ENCODE measurements at regions not wholly inside any gene's neighbourhood (a gene's known extent, or its start where the extent isn't known, plus 50 kb on each side); places are given as distances from the start of the nearest gene placed in this dataset.
"Not testable (repeated sequence)": the region's sequence is repeated elsewhere in the genome, so short reads cannot be mapped to it uniquely, and the experiment has no call there.

DNA sequence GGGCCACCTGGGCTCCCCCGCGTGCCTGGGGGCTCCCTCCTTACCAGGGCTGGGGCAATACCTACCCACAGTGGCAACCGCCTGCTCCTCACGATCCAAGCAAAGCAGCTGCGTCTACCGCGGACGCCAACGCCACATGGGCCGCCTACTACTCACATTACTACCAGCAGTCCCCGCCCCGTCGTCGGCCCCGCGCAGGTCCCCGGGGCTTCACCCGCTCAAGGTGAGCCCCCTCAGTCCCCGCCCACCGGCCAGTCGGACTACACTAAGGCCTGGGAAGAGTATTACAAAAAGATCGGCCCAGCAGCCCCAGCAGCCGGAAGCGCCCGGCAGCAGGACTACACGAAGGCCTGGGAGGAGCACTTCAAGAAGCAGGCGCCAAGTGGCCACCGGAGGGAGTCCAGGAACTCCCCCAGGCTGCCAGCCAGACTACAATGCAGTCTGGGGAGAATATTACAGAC is 106.0 kb upstream of the MTAP start:
- no peak for DNase-seq

DNA sequence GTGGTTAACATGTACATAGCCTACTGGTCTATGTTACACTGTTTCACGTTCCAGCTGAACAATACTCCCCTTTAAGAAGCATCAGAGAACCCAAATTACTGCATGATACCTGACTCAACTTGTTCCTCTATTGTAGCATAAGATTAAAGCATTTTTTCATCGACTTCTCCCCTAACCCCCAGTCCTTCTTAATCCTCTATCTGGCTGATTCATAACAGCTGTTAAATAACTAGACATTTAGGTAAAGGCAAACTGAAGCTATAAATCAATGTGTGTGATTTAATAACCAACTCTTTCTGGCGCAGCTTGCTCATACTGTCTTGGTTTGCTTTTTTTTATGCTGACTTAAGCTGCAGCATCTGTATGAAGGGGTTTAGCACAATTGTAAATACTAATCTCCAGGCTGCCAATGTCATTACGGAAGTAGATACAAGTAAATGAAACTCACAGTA is 94.2 kb upstream of the MTAP start:
- Mint-ChIP-seq H3K27me3 (no peaks in the 10 kb centered on the region), H3K27ac (no peak overlapping the region), H3K9me3 (no peaks in the 10 kb centered on the region), H3K4me1 (ENCODE audit: low read depth) (peaks cover 21% of the 10 kb centered on the region), H3K36me3 (ENCODE audit: low read depth) (no peaks in the 10 kb centered on the region), H3K4me3 (no peak overlapping the region)
- no peak for DNase-seq

More for the DNA sequence above, 106.0 kb upstream of the MTAP start:
- Mint-ChIP-seq H3K9me3 (peaks cover 9% of the 10 kb centered on the region), H3K27ac (no peak overlapping the region), H3K36me3 (ENCODE audit: low read depth) (no peaks in the 10 kb centered on the region), H3K27me3 (peaks cover 6% of the 10 kb centered on the region), H3K4me3 (no peak overlapping the region), H3K4me1 (ENCODE audit: low read depth) (no peaks in the 10 kb centered on the region)

GRCh38 chr9:21708856-21709255 is 93.6 kb upstream of the MTAP start:
- H3K27ac Mint-ChIP-seq = no peak overlapping the region

GRCh38 chr9:21709464-21710058 is 92.9 kb upstream of the MTAP start:
- Mint-ChIP-seq H3K36me3 (ENCODE audit: low read depth) (no peaks in the 10 kb centered on the region), H3K9me3 (no peaks in the 10 kb centered on the region), H3K27ac (no peak overlapping the region), H3K4me1 (ENCODE audit: low read depth) (peaks cover 21% of the 10 kb centered on the region), H3K4me3 (no peak overlapping the region), H3K27me3 (no peaks in the 10 kb centered on the region)
- DNase-seq = peak; percentile 43

More at GRCh38 chr9:21708856-21709255, 93.6 kb upstream of the MTAP start:
- H3K27me3 Mint-ChIP-seq = no peaks in the 10 kb centered on the region
- no peaks in the 10 kb centered on the region for H3K36me3 Mint-ChIP-seq (ENCODE audit: low read depth)
- H3K4me3 Mint-ChIP-seq = no peak overlapping the region
- H3K4me1 Mint-ChIP-seq (ENCODE audit: low read depth) = peaks cover 21% of the 10 kb centered on the region
- no peaks in the 10 kb centered on the region for H3K9me3 Mint-ChIP-seq
- DNase-seq = no peak

DNA sequence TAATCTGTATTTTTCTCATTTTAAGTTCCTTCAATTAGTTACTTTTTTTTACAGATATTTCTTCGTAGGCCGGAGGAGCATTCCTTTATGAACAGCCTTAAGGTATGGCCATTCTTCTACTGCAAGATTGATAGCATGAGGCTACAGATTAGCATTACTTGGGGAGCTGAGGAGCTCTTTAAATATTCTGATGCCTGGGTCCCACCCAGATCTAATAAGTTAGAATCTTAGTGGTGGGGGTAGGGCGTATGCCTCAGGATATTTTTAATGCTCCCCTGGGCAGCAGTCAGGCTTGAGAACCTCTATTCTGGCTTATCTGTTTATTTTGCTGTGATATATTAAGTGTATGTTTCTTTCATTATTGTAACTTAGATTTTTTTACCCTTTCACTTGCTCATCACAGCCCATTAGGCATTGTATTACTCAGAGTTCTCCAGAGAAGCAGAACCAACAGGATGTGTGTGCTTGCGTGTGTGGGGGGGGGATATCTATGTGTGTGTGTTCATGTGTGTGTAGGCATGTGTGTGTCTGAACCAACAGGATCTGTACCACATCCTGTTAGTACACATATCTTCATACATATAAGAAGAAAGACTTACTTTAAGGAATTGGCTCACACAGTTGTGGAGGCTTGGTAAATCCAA is 91.8 kb upstream of the MTAP start:
- Mint-ChIP-seq H3K9me3 (no peaks in the 10 kb centered on the region), H3K36me3 (ENCODE audit: low read depth) (no peaks in the 10 kb centered on the region), H3K27ac (no peak overlapping the region), H3K4me1 (ENCODE audit: low read depth) (peaks cover 21% of the 10 kb centered on the region), H3K4me3 (no peak overlapping the region), H3K27me3 (no peaks in the 10 kb centered on the region)
- DNase-seq = no peak

DNA sequence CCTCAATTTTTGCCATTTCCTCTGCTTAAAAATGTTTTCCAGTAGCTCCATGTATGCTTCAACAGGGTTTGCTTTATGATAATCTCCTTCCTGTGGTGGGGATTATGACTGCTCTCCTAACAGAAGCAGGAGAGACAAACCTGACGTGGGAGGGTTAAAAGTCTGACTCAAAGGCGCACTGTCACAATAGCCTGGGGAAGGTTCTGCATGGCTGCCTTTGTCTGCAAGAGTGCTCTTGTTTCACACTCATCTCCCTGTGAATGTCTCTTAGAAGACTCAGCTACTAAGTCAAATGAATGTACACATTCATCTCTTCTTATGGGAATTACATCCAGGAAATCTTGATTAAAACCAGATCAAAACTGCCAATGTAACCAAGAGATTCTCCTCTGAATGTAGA is 90.9 kb upstream of the MTAP start:
- H3K27me3 Mint-ChIP-seq = no peaks in the 10 kb centered on the region
- DNase-seq = no peak

GRCh38 chr9:21715408-21715807 is 87.0 kb upstream of the MTAP start:
- H3K36me3 Mint-ChIP-seq (ENCODE audit: low read depth) = no peaks in the 10 kb centered on the region
- no peak overlapping the region for H3K27ac Mint-ChIP-seq
- peaks cover 13% of the 10 kb centered on the region for H3K4me1 Mint-ChIP-seq (ENCODE audit: low read depth)
- no peak for DNase-seq
- H3K27me3 Mint-ChIP-seq = peaks cover 9% of the 10 kb centered on the region
- H3K9me3 Mint-ChIP-seq = no peaks in the 10 kb centered on the region
- H3K4me3 Mint-ChIP-seq = no peak overlapping the region

More for the DNA sequence above, 90.9 kb upstream of the MTAP start:
- peaks cover 21% of the 10 kb centered on the region for H3K4me1 Mint-ChIP-seq (ENCODE audit: low read depth)
- no peak overlapping the region for H3K27ac Mint-ChIP-seq
- H3K4me3 Mint-ChIP-seq = no peak overlapping the region
- H3K36me3 Mint-ChIP-seq (ENCODE audit: low read depth) = no peaks in the 10 kb centered on the region
- H3K9me3 Mint-ChIP-seq = no peaks in the 10 kb centered on the region

- H3K27ac Mint-ChIP-seq = no peak overlapping the region
- H3K9me3 Mint-ChIP-seq = no peaks in the 10 kb centered on the region
- H3K27me3 Mint-ChIP-seq = peaks cover 27% of the 10 kb centered on the region
- no peak for DNase-seq
- H3K36me3 Mint-ChIP-seq (ENCODE audit: low read depth) = no peaks in the 10 kb centered on the region
- H3K4me3 Mint-ChIP-seq = no peak overlapping the region
- H3K4me1 Mint-ChIP-seq (ENCODE audit: low read depth) = no peaks in the 10 kb centered on the region
Observed at GRCh38 chr9:21720758-21721157, 81.7 kb upstream of the MTAP start.

DNA sequence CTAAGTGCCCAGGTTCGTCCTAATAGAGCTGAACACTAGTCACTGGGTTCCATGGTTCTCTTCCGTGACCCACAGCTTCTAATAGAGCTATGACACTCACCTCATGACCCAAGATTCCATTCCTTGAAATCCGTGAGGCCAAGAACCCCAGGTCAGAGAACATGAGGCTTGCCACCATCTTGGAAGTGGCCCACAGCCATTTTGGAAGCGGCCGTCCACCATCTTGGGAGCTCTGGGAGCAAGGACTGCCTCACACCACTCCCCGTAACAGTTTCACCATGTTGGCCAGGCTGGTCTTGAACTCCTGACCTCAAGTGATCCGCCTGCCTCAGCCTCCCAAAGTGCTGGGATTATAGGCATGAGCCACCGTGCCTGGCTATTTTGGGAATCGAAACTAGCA is 75.0 kb upstream of the MTAP start:
- not testable (repeated sequence) for H3K36me3 Mint-ChIP-seq (ENCODE audit: low read depth); H3K9me3 Mint-ChIP-seq; H3K4me1 Mint-ChIP-seq (ENCODE audit: low read depth)

DNA sequence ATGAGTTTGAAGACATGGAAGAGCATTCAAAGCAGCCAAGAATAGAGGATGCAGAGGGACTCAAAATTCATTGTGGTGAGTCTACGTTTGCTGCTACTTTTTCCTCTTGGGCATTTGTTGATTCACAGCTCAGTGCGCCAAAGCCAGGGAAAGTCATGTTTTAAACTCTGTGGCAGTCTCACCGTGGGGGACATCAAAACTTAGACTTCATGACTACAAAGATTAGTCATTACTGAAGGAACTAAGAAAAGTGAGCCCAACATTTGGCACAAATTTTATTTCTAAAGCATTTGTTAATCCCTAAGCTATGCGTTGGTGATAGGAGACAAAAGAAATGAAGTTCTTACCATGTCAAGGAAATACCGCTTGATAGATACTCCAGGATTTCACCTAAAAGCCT is 73.7 kb upstream of the MTAP start:
- Mint-ChIP-seq H3K4me1 (ENCODE audit: low read depth) (no peaks in the 10 kb centered on the region), H3K27me3 (peaks cover 12% of the 10 kb centered on the region), H3K9me3 (peaks cover 3% of the 10 kb centered on the region), H3K36me3 (ENCODE audit: low read depth) (no peaks in the 10 kb centered on the region), H3K27ac (no peak overlapping the region), H3K4me3 (no peak overlapping the region)
- no peak for DNase-seq

More for the DNA sequence above, 75.0 kb upstream of the MTAP start:
- not testable (repeated sequence) for DNase-seq, H3K4me3 Mint-ChIP-seq, H3K27ac Mint-ChIP-seq
- peaks cover 15% of the 10 kb centered on the region for H3K27me3 Mint-ChIP-seq

GRCh38 chr9:21729648-21730047 is 72.8 kb upstream of the MTAP start:
- no peak for DNase-seq
- H3K27me3 Mint-ChIP-seq = peaks cover 10% of the 10 kb centered on the region
- H3K9me3 Mint-ChIP-seq = peaks cover 3% of the 10 kb centered on the region
- no peak overlapping the region for H3K4me3 Mint-ChIP-seq
- no peaks in the 10 kb centered on the region for H3K36me3 Mint-ChIP-seq (ENCODE audit: low read depth)
- no peaks in the 10 kb centered on the region for H3K4me1 Mint-ChIP-seq (ENCODE audit: low read depth)
- H3K27ac Mint-ChIP-seq = no peak overlapping the region

DNA sequence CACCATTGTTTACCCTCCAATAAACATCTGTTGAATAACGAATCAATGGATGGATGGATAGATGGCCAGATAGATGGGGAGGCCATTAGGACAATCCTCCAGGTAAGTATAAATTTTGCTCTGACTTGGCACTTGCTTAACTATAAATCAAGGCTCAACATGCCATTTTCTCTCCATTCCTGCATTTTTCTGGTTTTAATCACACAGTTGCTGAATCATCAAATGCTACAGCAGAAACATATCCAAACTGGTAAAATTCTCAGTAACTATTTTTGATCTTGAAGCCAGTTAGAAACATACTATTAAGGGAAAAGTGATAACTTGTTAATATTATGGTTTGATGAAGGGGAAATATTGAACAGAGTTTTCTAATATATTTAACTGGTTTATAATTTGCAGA is 71.5 kb upstream of the MTAP start:
- Mint-ChIP-seq H3K27me3 (peaks cover 4% of the 10 kb centered on the region), H3K9me3 (peaks cover 3% of the 10 kb centered on the region), H3K27ac (no peak overlapping the region), H3K36me3 (ENCODE audit: low read depth) (no peaks in the 10 kb centered on the region), H3K4me3 (no peak overlapping the region), H3K4me1 (ENCODE audit: low read depth) (no peaks in the 10 kb centered on the region)
- DNase-seq = no peak

GRCh38 chr9:21741151-21741550 is 61.3 kb upstream of the MTAP start:
- Mint-ChIP-seq H3K36me3 (ENCODE audit: low read depth) (no peaks in the 10 kb centered on the region), H3K4me3 (no peak overlapping the region), H3K4me1 (ENCODE audit: low read depth) (no peaks in the 10 kb centered on the region), H3K27ac (no peak overlapping the region), H3K27me3 (peaks cover 13% of the 10 kb centered on the region), H3K9me3 (no peaks in the 10 kb centered on the region)
- DNase-seq = no peak

- DNase-seq = no peak
- H3K4me3 Mint-ChIP-seq = no peak overlapping the region
- H3K27ac Mint-ChIP-seq = no peak overlapping the region
- H3K9me3 Mint-ChIP-seq = no peaks in the 10 kb centered on the region
- peaks cover 13% of the 10 kb centered on the region for H3K27me3 Mint-ChIP-seq
- H3K4me1 Mint-ChIP-seq (ENCODE audit: low read depth) = no peaks in the 10 kb centered on the region
- no peaks in the 10 kb centered on the region for H3K36me3 Mint-ChIP-seq (ENCODE audit: low read depth)
Observed at GRCh38 chr9:21744320-21744719, 58.1 kb upstream of the MTAP start.

- Mint-ChIP-seq H3K27me3 (peaks cover 13% of the 10 kb centered on the region), H3K4me1 (ENCODE audit: low read depth) (no peaks in the 10 kb centered on the region), H3K9me3 (no peaks in the 10 kb centered on the region), H3K27ac (no peak overlapping the region), H3K36me3 (ENCODE audit: low read depth) (no peaks in the 10 kb centered on the region), H3K4me3 (no peak overlapping the region)
- DNase-seq = no peak
Observed at GRCh38 chr9:21744841-21745240, 57.6 kb upstream of the MTAP start.
